ENCODE measurements at regions not wholly inside any gene's neighbourhood (a gene's known extent, or its start where the extent isn't known, plus 50 kb on each side); places are given as distances from the start of the nearest gene placed in this dataset.
"Not testable (repeated sequence)": the region's sequence is repeated elsewhere in the genome, so short reads cannot be mapped to it uniquely, and the experiment has no call there.

GRCh38 chr5:25990771-25991170, 1047.6 kb downstream of the CDH9 start:
- no peak for DNase-seq (ENCODE audit: low read depth)

GRCh38 chr5:25979086-25979485, 1059.3 kb downstream of the CDH9 start:
- DNase-seq (ENCODE audit: low read depth) = no peak

- DNase-seq (ENCODE audit: low read depth) = no peak
Measured at GRCh38 chr5:25975885-25976284, 1062.5 kb downstream of the CDH9 start.

- no peak for DNase-seq (ENCODE audit: low read depth)
Measured at GRCh38 chr5:25974451-25974850, 1063.9 kb downstream of the CDH9 start.

DNA sequence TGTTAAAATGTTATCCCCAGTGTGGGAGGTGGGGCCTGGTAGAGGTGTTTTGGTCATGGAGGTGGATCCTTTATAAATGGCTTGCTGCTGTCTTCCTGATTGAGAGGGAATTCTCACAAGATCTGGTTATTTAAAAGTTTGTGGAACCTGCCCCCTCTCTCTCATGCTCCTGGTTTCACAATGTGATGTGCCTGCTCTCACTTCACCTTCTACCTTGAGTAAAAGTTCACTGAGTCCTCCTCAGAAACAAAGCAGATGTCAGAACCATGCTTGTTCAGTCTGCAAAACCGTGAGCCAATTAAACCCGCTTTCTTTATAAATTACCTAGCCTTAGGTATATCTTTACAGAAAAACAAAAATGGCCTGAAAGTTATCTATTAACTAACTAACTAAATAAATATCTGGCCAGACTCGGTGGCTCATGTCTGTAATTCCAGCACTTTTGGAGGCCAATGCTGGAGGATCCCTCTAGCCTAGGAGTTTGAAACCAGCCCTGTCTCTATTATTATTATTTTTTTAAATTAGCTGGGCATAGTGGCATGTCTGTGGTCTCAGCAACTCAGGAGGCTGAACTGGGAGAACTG, 1067.4 kb downstream of the CDH9 start:
- no peak for DNase-seq (ENCODE audit: low read depth)

DNA sequence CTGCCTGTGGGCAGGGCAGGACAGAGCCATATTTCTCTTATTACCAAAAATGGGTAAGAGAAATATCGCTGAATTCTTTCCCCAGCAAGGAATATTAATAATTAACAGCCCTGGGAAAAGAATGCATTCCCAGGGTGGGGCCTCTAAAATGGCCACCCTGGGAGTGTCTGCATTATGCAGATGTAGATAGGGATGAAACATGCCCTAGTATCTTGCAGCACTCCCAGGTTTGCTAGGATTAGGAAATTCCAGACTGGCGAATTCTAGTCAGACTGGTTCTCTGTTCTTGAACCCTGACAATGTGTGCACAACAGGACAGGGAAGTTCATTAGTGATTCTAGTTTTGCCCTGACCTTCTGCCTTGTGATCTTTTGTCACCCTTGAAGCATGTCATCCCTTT, 1069.3 kb downstream of the CDH9 start:
- DNase-seq (ENCODE audit: low read depth) = not testable (repeated sequence)

DNA sequence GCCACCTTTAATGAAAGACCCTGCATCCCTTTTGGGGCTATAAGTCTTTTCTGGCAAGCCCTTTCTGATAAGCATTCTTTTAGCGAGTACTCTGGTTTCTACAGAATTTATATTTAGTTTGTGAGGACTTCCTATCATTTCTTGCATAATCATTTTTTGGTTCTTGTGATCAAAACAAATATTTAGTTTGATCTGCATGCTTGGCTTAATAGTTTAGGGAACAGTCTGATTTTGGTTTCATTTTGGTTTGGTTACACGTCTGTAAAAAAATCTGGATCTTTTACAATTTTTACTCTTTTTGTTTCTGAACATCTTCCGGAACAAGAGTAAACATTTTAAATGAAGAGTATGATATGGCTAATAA, 1074.4 kb downstream of the CDH9 start:
- no peak for DNase-seq (ENCODE audit: low read depth)

- DNase-seq (ENCODE audit: low read depth) = no peak
Measured at GRCh38 chr5:25963251-25964008, 1075.0 kb downstream of the CDH9 start.

DNA sequence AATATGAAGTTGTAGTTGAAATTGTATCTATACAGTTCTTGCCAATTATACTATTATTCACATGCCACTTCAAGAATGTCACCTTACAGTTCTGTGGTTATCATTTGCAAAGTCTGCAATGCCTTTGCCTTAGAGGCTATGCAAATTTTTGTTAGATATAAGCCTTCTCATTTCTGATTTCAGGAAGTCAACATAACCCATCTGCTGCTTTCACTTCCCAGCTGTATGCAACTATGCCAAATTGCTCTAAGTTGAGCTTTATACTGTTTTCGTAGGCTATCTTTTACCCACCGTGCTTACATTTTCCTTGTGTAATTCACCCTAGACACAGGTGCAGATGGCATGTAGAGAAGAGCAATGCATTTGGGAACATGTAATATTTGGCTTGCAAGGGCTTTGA, 1083.0 kb downstream of the CDH9 start:
- DNase-seq (ENCODE audit: low read depth) = no peak

DNA sequence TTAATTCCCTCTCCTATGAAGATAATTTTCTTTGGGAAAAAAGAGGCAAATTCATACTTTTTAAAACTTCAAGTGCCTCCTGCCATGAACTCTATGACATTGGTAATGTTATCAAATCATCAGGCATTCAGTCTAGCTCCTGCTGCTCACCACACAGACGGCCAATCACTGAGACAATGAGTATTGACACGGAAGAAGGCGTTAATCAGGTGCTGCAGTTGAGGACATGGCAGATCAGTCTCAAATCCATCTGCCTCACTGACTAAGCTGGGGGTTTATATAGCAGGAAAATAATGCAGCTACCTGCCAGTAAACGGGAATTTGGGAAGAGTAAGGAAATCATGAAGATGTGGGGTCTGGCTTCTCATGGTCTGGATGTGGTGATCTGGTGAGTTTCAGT, 1087.7 kb downstream of the CDH9 start:
- DNase-seq (ENCODE audit: low read depth) = no peak

GRCh38 chr5:25948278-25948677, 1090.1 kb downstream of the CDH9 start:
- no peak for DNase-seq (ENCODE audit: low read depth)

GRCh38 chr5:25944786-25945185, 1093.6 kb downstream of the CDH9 start:
- DNase-seq (ENCODE audit: low read depth) = no peak

GRCh38 chr5:25909163-25909562, 1129.2 kb downstream of the CDH9 start:
- no peak for DNase-seq (ENCODE audit: low read depth)

GRCh38 chr5:25905646-25906045, 1132.7 kb downstream of the CDH9 start:
- DNase-seq (ENCODE audit: low read depth) = no peak

DNA sequence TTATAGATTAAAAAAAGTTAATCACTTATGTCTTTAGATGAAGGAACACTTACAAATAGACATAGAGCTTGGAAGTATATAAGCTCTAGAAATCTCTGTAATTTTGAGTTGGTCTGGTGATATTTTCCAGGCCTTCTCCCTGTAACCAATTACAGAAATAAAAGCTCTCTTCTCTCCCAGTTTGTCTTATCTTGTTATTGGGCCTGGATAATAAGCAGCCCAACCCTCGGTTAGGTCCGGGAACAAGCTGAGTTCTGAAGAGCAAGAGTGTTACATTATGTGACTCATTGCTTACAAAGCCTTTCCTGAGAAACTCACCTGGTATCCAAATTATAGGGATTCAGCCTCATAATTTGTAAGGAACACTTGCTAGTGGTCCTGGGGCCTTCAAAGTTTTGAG, 1146.2 kb downstream of the CDH9 start:
- DNase-seq (ENCODE audit: low read depth) = no peak

DNA sequence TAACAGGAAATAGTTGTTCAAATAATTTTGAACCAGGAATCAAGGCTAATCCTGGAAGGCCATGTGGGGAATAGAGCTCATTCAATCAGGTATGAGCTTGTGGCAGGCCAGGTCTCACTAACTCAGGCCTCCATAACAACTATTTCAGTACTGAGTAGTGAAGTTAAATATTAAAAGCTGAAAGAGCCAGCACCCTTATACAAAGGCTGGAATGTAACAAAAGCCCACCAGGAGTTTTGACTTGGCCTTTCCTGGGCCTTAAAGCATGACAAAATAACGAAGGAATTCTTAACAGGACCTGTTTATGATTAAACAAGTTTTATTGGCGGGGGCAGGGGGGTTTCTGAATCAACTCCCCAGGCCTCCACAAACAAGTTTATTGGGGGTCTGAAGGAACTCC, 1146.7 kb downstream of the CDH9 start:
- DNase-seq (ENCODE audit: low read depth) = no peak

- DNase-seq (ENCODE audit: low read depth) = no peak
Measured at GRCh38 chr5:25881318-25882036, 1156.9 kb downstream of the CDH9 start.

- DNase-seq (ENCODE audit: low read depth) = no peak
Measured at GRCh38 chr5:25863811-25864210, 1174.6 kb downstream of the CDH9 start.

DNA sequence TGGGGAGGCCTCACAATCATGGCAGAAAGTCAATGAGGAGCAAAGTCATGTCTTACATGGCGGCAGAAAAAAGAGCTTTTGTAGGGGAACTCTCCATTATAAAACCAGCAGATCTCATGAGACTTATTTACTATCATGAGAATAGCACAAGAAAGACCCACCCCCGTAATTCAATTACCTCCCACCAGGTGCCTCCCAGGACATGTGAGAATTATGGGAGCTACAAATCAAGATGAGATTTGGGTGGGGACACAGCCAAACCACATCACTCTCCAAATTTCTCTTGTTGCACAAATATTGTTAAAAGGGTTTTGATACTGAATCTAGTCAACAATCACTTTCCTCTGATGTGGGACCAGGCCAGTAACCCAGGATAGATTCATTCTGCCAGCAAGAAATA, 1176.1 kb downstream of the CDH9 start:
- no peak for DNase-seq (ENCODE audit: low read depth)

DNA sequence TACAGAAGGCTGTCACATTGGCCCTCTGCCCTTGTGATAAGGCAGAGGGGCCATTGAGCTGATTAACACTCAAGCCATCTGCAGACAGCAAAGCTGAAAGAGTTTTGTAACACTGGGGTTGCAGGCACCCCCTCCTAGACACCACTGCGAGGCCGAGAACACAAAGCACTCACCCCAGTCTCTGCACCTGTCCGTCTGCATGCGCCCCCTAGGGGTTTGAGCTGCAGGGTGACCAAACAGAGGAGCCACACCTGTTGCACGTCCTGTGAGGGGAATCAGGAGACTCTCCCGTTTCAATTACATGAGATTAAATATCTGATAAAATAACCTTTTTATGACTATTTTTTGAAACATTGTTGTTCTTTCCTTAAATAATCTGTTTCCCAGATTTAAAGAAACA, 1180.4 kb downstream of the CDH9 start:
- no peak for DNase-seq (ENCODE audit: low read depth)

DNA sequence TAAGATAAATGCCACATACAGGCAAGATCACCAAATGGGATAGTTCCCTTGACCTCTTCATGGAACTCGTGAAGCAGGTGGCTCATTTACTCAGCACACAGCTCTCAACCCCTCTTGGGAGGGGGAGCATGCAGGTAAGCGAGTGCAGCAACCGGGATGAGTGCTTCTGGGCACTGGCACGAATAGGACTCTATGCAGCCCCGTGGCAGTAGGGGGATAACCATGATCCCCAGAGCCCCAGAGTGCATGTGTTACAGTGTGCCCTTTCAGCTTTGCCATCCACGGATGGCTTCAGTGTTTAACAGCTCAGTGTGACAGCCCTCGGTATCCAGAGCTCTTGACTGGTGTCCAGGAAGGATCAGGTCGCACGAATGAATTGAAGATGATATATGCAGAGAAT, 1187.1 kb downstream of the CDH9 start:
- DNase-seq (ENCODE audit: low read depth) = no peak

- DNase-seq (ENCODE audit: low read depth) = no peak
Measured at GRCh38 chr5:25850581-25850980, 1187.8 kb downstream of the CDH9 start.

DNA sequence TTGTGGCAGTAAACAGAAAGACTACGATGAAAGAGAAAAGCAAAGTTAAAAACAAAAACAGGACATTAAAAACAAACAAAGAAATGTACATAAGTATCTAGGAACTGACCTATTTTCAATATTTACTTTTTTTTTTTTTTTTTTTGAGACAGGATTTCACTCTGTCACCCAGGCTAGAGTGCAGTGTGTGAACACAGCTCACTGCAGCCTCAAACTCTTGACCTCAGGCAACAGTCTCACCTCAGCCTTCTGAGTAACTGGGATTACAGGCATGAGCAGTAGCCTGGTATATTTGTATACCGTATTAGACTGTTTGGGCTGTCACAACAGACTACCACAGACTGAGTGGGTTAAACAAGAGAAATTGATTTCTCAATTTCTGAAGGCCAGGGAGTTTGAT, 1189.1 kb downstream of the CDH9 start:
- DNase-seq (ENCODE audit: low read depth) = no peak

All from RPMI7951 (cell line).